Stromal cell of bone marrow (primary cell): ENCODE measurements at regions not wholly inside any gene's neighbourhood (a gene's known extent, or its start where the extent isn't known, plus 50 kb on each side); places are given as distances from the start of the nearest gene placed in this dataset.

Source experiments
- DNase-seq: peaks from one replicate; pipeline ENCODE4 v3.0.0-alpha.2; 2012; ENCODE audit warnings: low read depth

GRCh38 chr12:77347017-77347416 lies 281.6 kb upstream of the E2F7 start:
- DNase-seq: no peak

GRCh38 chr12:77345336-77345735 lies 280.0 kb upstream of the E2F7 start:
- DNase-seq: no peak

GRCh38 chr12:77344651-77345050 lies 279.3 kb upstream of the E2F7 start:
- no peak for DNase-seq

- peak; percentile 55 for DNase-seq
Measured at GRCh38 chr12:77343291-77343690, 277.9 kb upstream of the E2F7 start.

- no peak for DNase-seq
Measured at GRCh38 chr12:77342253-77342652, 276.9 kb upstream of the E2F7 start.

GRCh38 chr12:77339610-77340009 lies 274.2 kb upstream of the E2F7 start:
- peak; percentile 28 for DNase-seq

GRCh38 chr12:77337362-77337761 lies 272.0 kb upstream of the E2F7 start:
- no peak for DNase-seq

GRCh38 chr12:77334806-77335205 lies 269.4 kb upstream of the E2F7 start:
- DNase-seq: no peak

- no peak for DNase-seq
Measured at GRCh38 chr12:77328326-77328725, 263.0 kb upstream of the E2F7 start.

- DNase-seq: no peak
Measured at GRCh38 chr12:77325511-77326236, 260.3 kb upstream of the E2F7 start.

- peak; percentile 66 for DNase-seq
Measured at GRCh38 chr12:77324763-77325468, 259.5 kb upstream of the E2F7 start.

GRCh38 chr12:77324416-77324762 lies 259.0 kb upstream of the E2F7 start:
- DNase-seq: no peak

GRCh38 chr12:77323788-77324415 lies 258.5 kb upstream of the E2F7 start:
- no peak for DNase-seq

- DNase-seq: no peak
Measured at GRCh38 chr12:77319166-77319565, 253.8 kb upstream of the E2F7 start.

- no peak for DNase-seq
Measured at GRCh38 chr12:77315407-77315806, 250.0 kb upstream of the E2F7 start.

GRCh38 chr12:77314378-77315052 lies 249.1 kb upstream of the E2F7 start:
- no peak for DNase-seq

- DNase-seq: no peak
Measured at GRCh38 chr12:77308056-77308455, 242.7 kb upstream of the E2F7 start.

- DNase-seq: no peak
Measured at GRCh38 chr12:77300811-77301210, 235.4 kb upstream of the E2F7 start.

GRCh38 chr12:77299910-77300669 lies 234.7 kb upstream of the E2F7 start:
- DNase-seq: peak; percentile 85

- DNase-seq: no peak
Measured at GRCh38 chr12:77299001-77299400, 233.6 kb upstream of the E2F7 start.

- DNase-seq: no peak
Measured at GRCh38 chr12:77294016-77294415, 228.6 kb upstream of the E2F7 start.

- DNase-seq: no peak
Measured at GRCh38 chr12:77274926-77275325, 209.6 kb upstream of the E2F7 start.
